H1 (cell line): ENCODE measurements at regions not wholly inside any gene's neighbourhood (a gene's known extent, or its start where the extent isn't known, plus 50 kb on each side); places are given as distances from the start of the nearest gene placed in this dataset.

Experiments used
- CTCF ChIA-PET: fragments of 300-600 bp; sonication (Branson Sonifier 250); formaldehyde crosslinking; loops from one replicate; lab custom pipeline; 2021; ENCODE audit not compliant: partially characterized antibody; lab: Charles Lee
- POLR2A ChIA-PET: fragments of 300-600 bp; sonication (Branson Sonifier 250); formaldehyde crosslinking; loops from one replicate; lab custom pipeline; 2021; ENCODE audit warnings: inconsistent platforms; ENCODE audit not compliant: partially characterized antibody; lab: Charles Lee
- DNase-seq, 2 experiments: peaks; one replicate each; pipeline versions ENCODE4 v3.0.0 to v3.0.0-alpha.2; 2010 to 2022; ENCODE audit warnings: low spot score in 2 of 2, low read depth in 1 of 2, mixed read lengths in 1 of 2
- FAIRE-seq: peaks from 2 replicates; lab custom pipeline; 2011; peaks lifted over from hg19 to GRCh38; lab: Jason Lieb, UNC
- H2AFZ ChIP-seq: 2 replicates; pipeline ENCODE4 v1.8.1; 2012; ENCODE audit warnings: low read length, inconsistent platforms
- H2AK5ac ChIP-seq: 2 replicates; pipeline ENCODE4 v1.6.1; 2013; ENCODE audit warnings: low read depth, low read length
- H2BK120ac ChIP-seq: replicated peaks from 2 replicates; pipeline ENCODE3; 2013; ENCODE audit warnings: low read depth, low read length, inconsistent platforms
- H2BK12ac ChIP-seq: 2 replicates; pipeline ENCODE4 v1.6.1; 2013; ENCODE audit warnings: low read depth, low read length
- H2BK15ac ChIP-seq: 2 replicates; pipeline ENCODE4 v1.6.1; 2013; ENCODE audit warnings: low read length
- H2BK20ac ChIP-seq: 2 replicates; pipeline ENCODE4 v1.6.1; 2013; ENCODE audit warnings: low read length
- H2BK5ac ChIP-seq: 2 replicates; pipeline ENCODE4 v1.6.1; 2013; ENCODE audit warnings: low read depth, low read length
- H3K14ac ChIP-seq: 2 replicates; pipeline ENCODE4 v1.6.1; 2013; ENCODE audit warnings: inconsistent platforms; ENCODE audit not compliant: insufficient read length
- H3K18ac ChIP-seq: 2 replicates; pipeline ENCODE4 v1.6.1; 2013; ENCODE audit warnings: low read length; ENCODE audit errors: extremely low read depth
- H3K23ac ChIP-seq: 2 replicates; pipeline ENCODE4 v1.6.1; 2013; ENCODE audit warnings: inconsistent platforms; ENCODE audit not compliant: insufficient read length
- H3K23me2 ChIP-seq: 2 replicates; pipeline ENCODE4 v1.6.1; 2013; ENCODE audit warnings: low read depth, low read length
- H3K27ac ChIP-seq: 2 replicates; pipeline ENCODE4 v1.6.1; 2011; ENCODE audit warnings: low read depth, low read length, inconsistent platforms
- H3K27me3 ChIP-seq, 4 experiments: replicated peaks in 1 of 4; 1 replicate in 1 of 4; 2 replicates in 3 of 4; pipeline versions ENCODE4 v1.6.1 to v1.8.1; 2011 to 2013; ENCODE audit warnings: low read length in 3 of 4, mild to moderate bottlenecking in 3 of 4, inconsistent platforms in 2 of 4, mixed read lengths in 2 of 4, moderate library complexity in 1 of 4; ENCODE audit not compliant: control insufficient read depth in 3 of 4, insufficient read depth in 3 of 4; ENCODE audit errors: extremely low read depth in 1 of 4
- H3K36me3 ChIP-seq, 4 experiments: 2 replicates each; pipeline versions ENCODE4 v1.6.1 to v1.8.1; 2011 to 2013; ENCODE audit warnings: mild to moderate bottlenecking in 4 of 4, low read length in 3 of 4, moderate library complexity in 2 of 4, control low read depth in 1 of 4, inconsistent platforms in 1 of 4; ENCODE audit not compliant: insufficient read depth in 4 of 4, control insufficient read depth in 2 of 4
- H3K4ac ChIP-seq: replicated peaks from 2 replicates; pipeline ENCODE3; 2013; ENCODE audit warnings: low read length, low read depth, mixed read lengths, inconsistent platforms; ENCODE audit not compliant: insufficient read length
- H3K4me1 ChIP-seq, 4 experiments: replicated peaks in 1 of 4; 1 replicate in 1 of 4; 2 replicates in 3 of 4; pipeline versions ENCODE4 v1.6.1 to v1.8.1; 2011 to 2013; ENCODE audit warnings: low read length in 3 of 4, inconsistent platforms in 2 of 4, mixed read lengths in 1 of 4; ENCODE audit not compliant: insufficient read depth in 4 of 4, control insufficient read depth in 3 of 4
- H3K4me2 ChIP-seq, 2 experiments: 2 replicates each; pipeline versions ENCODE4 v1.6.1 to v1.8.1; 2011 to 2013; ENCODE audit warnings: low read depth in 2 of 2, low read length in 2 of 2, control low read depth in 1 of 2, inconsistent platforms in 1 of 2, mild to moderate bottlenecking in 1 of 2; ENCODE audit not compliant: insufficient read depth in 1 of 2
- H3K4me3 ChIP-seq, 4 experiments: fragments of 200-600, 300-600 bp in 1 of 4; sonication (generic), shearing (Covaris generic), sonication (Bioruptor Twin) in 1 of 4; 2 replicates each; pipeline versions ENCODE4 v1.5.1 to v1.8.1; 2011 to 2016; ENCODE audit warnings: low read length in 4 of 4, low read depth in 3 of 4, control low read depth in 2 of 4, inconsistent platforms in 2 of 4, mild to moderate bottlenecking in 2 of 4, mixed read lengths in 1 of 4, moderate library complexity in 1 of 4; ENCODE audit not compliant: insufficient read depth in 2 of 4; ENCODE audit errors: extremely low read depth in 1 of 4
- H3K56ac ChIP-seq: replicated peaks from 2 replicates; pipeline ENCODE3; 2013; ENCODE audit warnings: low read depth, mild to moderate bottlenecking, mixed read lengths, low read length, inconsistent platforms; ENCODE audit not compliant: insufficient read length
- H3K79me1 ChIP-seq: 2 replicates; pipeline ENCODE4 v1.6.1; 2013; ENCODE audit warnings: low read depth, low read length, control low read depth
- H3K79me2 ChIP-seq, 2 experiments: 2 replicates each; pipeline versions ENCODE4 v1.6.1 to v1.8.1; 2012 to 2013; ENCODE audit warnings: low read length in 2 of 2, mild to moderate bottlenecking in 2 of 2, inconsistent platforms in 1 of 2; ENCODE audit not compliant: insufficient read depth in 2 of 2, control insufficient read depth in 1 of 2
- H3K9ac ChIP-seq, 4 experiments: replicated peaks in 1 of 4; 1 replicate in 1 of 4; 2 replicates in 3 of 4; pipeline versions ENCODE4 v1.6.1 to v1.8.1; 2011 to 2013; ENCODE audit warnings: low read depth in 3 of 4, low read length in 3 of 4, control low read depth in 2 of 4, mild to moderate bottlenecking in 2 of 4, moderate library complexity in 2 of 4, inconsistent platforms in 1 of 4; ENCODE audit errors: extremely low read depth in 1 of 4
- H3K9me3 ChIP-seq, 2 experiments: 2 replicates each; pipeline versions ENCODE4 v1.6.1 to v1.8.1; 2012 to 2013; ENCODE audit warnings: mild to moderate bottlenecking in 2 of 2, moderate library complexity in 2 of 2, control low read depth in 1 of 2, inconsistent platforms in 1 of 2, low read depth in 1 of 2, low read length in 1 of 2, mixed read lengths in 1 of 2; ENCODE audit not compliant: insufficient read depth in 2 of 2
- H4K20me1 ChIP-seq, 2 experiments: replicated peaks in 1 of 2; 2 replicates each; pipeline versions ENCODE3 to v1.8.1; 2011 to 2013; ENCODE audit warnings: inconsistent platforms in 2 of 2, low read length in 2 of 2, mild to moderate bottlenecking in 1 of 2; ENCODE audit not compliant: insufficient read depth in 2 of 2, control insufficient read depth in 1 of 2
- H4K5ac ChIP-seq: 2 replicates; pipeline ENCODE4 v1.6.1; 2013; ENCODE audit warnings: low read length, low read depth, mixed read lengths, inconsistent platforms; ENCODE audit not compliant: insufficient read length
- H4K8ac ChIP-seq: 2 replicates; pipeline ENCODE4 v1.8.0; 2013; ENCODE audit warnings: mild to moderate bottlenecking, moderate library complexity, low read length, inconsistent platforms; ENCODE audit not compliant: insufficient read depth; ENCODE audit errors: extremely low read depth
- H4K91ac ChIP-seq: replicated peaks from 2 replicates; pipeline ENCODE3; 2013; ENCODE audit warnings: low read length, mixed read lengths, inconsistent platforms; ENCODE audit not compliant: insufficient read length
- EGR1 ChIP-seq: IDR thresholded peaks from 2 replicates; pipeline ENCODE4 v1.6.1; 2011; ENCODE audit warnings: low read depth, low read length, borderline replicate concordance
- EZH2 ChIP-seq: fragments of 200-600 bp; sonication (generic); IDR thresholded peaks from 2 replicates; pipeline ENCODE4 v1.7.1; 2012; ENCODE audit warnings: low read depth, mild to moderate bottlenecking, moderate library complexity, low read length, inconsistent platforms; ENCODE audit not compliant: severe bottlenecking
- FOSL1 ChIP-seq: IDR thresholded peaks from 2 replicates; pipeline ENCODE4 v1.6.1; 2011; ENCODE audit warnings: mild to moderate bottlenecking, low read depth, low read length, moderate library complexity; ENCODE audit not compliant: insufficient read depth
- MAFK ChIP-seq: IDR thresholded peaks from 2 replicates; pipeline ENCODE4 v1.6.1; 2012; ENCODE audit warnings: low read depth, mild to moderate bottlenecking, improper control_type of control experiment, low read length
- SRF ChIP-seq: IDR thresholded peaks from 2 replicates; pipeline ENCODE4 v1.6.1; 2011; ENCODE audit warnings: mild to moderate bottlenecking, low read depth, low read length, moderate library complexity
- WGBS, 2 experiments: shearing (Covaris generic) in 1 of 2; methylation state at CpG; one replicate each; pipeline versions ENCODE4 v1.1.6 to v1.1.7; 2013 to 2015; ENCODE audit warnings: low lambda C conversion rate in 2 of 2, mixed read lengths in 2 of 2, inconsistent platforms in 1 of 2, low coverage in 1 of 2, missing lambda C conversion rate in 1 of 2; ENCODE audit not compliant: insufficient replicate concordance in 2 of 2, insufficient coverage in 1 of 2, insufficient read length in 1 of 2; ENCODE audit errors: extremely low coverage in 1 of 2, missing lambda C conversion rate in 1 of 2; 5-methylcytosine and 5-hydroxymethylcytosine counted together

- no peaks in the 10 kb centered on the region for H3K79me1 ChIP-seq
- H3K36me3 ChIP-seq = no peaks in the 10 kb centered on the region
- no peak for DNase-seq
- no peak overlapping the region for H2AK5ac ChIP-seq
- no peak overlapping the region for H2BK5ac ChIP-seq
- no peaks in the 10 kb centered on the region for H3K23me2 ChIP-seq
- 95% methylated on average over 4 of the region's 4 CpGs; no CpG with 5 or more reads in 1 of the 2 experiments for WGBS, 2 experiments
- no peak overlapping the region for H3K14ac ChIP-seq
- H4K20me1 ChIP-seq = no peaks in the 10 kb centered on the region
- no peaks in the 10 kb centered on the region for H3K9me3 ChIP-seq
- no peak overlapping the region for H4K91ac ChIP-seq
- no peaks in the 10 kb centered on the region for H3K27me3 ChIP-seq
- no peak overlapping the region for H2BK12ac ChIP-seq
- no peak overlapping the region for H3K18ac ChIP-seq
- no peak overlapping the region for H3K4ac ChIP-seq
- no peak overlapping the region for H2BK20ac ChIP-seq
- H4K8ac ChIP-seq = no peak overlapping the region
- H2AFZ ChIP-seq = no peak overlapping the region
- H3K4me2 ChIP-seq = no peak overlapping the region
- H3K4me1 ChIP-seq = no peaks in the 10 kb centered on the region
- no peak overlapping the region for H2BK120ac ChIP-seq
- POLR2A ChIA-PET = no interaction called here
- no peak overlapping the region for H4K5ac ChIP-seq
- no peak overlapping the region for H2BK15ac ChIP-seq
- no peak overlapping the region for H3K27ac ChIP-seq
- H3K23ac ChIP-seq = no peak overlapping the region
- no peak for FAIRE-seq
- no peaks in the 10 kb centered on the region for H3K79me2 ChIP-seq
- H3K4me3 ChIP-seq = no peak overlapping the region
- CTCF ChIA-PET = interaction anchor here (0.6 to 0.7 kb wide), 2 partner anchors 152 to 626 kb away, joined by 3 read pairs; no protein-coding TSS in a partner anchor
- no peak overlapping the region for H3K9ac ChIP-seq
- H3K56ac ChIP-seq = no peak overlapping the region
- no peak for TF ChIP-seq MAFK
- no peak for TF ChIP-seq EGR1
- no peak for TF ChIP-seq EZH2
- TF ChIP-seq SRF = no peak
- TF ChIP-seq FOSL1 = no peak
These were observed 862.6 kb upstream of the GOT2 start for GRCh38 chr16:59596693-59597092.
